RWPE2 (cell line): ENCODE measurements at regions not wholly inside any gene's neighbourhood (a gene's known extent, or its start where the extent isn't known, plus 50 kb on each side); places are given as distances from the start of the nearest gene placed in this dataset.
A peak's percentile ranks its signal among the peaks of the same experiment; 100 is the strongest.

ENCODE experiments used
- ATAC-seq: fragments of 200-7000 bp; cut with Tn5 transposase; 3 replicates; pipeline ENCODE4 v1.9.1; 2021; ENCODE audit warnings: low read depth
- DNase-seq: peaks from one replicate; pipeline ENCODE4 v3.0.0-alpha.2; 2020; ENCODE audit warnings: low spot score
- H3K27ac ChIP-seq: fragments of 450-650 bp; 2 replicates; pipeline ENCODE4 v1.5.1; 2017; ENCODE audit warnings: mild to moderate bottlenecking; ENCODE audit not compliant: poor library complexity, severe bottlenecking
- H3K27me3 ChIP-seq: fragments of 250-450 bp; sonication (Bioruptor Pico); 2 replicates; pipeline ENCODE4 v1.5.1; 2021; ENCODE audit warnings: mild to moderate bottlenecking, moderate library complexity; ENCODE audit not compliant: insufficient read depth, poor library complexity, severe bottlenecking
- H3K36me3 ChIP-seq: fragments of 250-450 bp; sonication (Bioruptor Pico); 2 replicates; pipeline ENCODE4 v1.5.1; 2020; ENCODE audit warnings: low read depth, mild to moderate bottlenecking, moderate library complexity
- H3K4me1 ChIP-seq: fragments of 250-450 bp; sonication (Bioruptor Pico); 2 replicates; pipeline ENCODE4 v1.5.1; 2021; ENCODE audit warnings: mild to moderate bottlenecking, moderate library complexity; ENCODE audit not compliant: insufficient read depth, poor library complexity, severe bottlenecking
- H3K4me3 ChIP-seq: fragments of 250-450 bp; sonication (Bioruptor Pico); 2 replicates; pipeline ENCODE4 v1.5.1; 2021; ENCODE audit warnings: mild to moderate bottlenecking, moderate library complexity; ENCODE audit not compliant: severe bottlenecking
- H3K9me3 ChIP-seq: fragments of 250-450 bp; sonication (Bioruptor Pico); 2 replicates; pipeline ENCODE4 v1.5.1; 2021; ENCODE audit warnings: mild to moderate bottlenecking, moderate library complexity; ENCODE audit not compliant: severe bottlenecking
- CTCF ChIP-seq: fragments of 450-650 bp; IDR thresholded peaks from one replicate; pipeline ENCODE4 v1.5.1; 2017; ENCODE audit warnings: mild to moderate bottlenecking, moderate library complexity; ENCODE audit not compliant: poor library complexity, severe bottlenecking

GRCh38 chr1:177356674-177357435 lies 186.1 kb downstream of the BRINP2 start:
- H3K36me3 ChIP-seq: no peaks in the 10 kb centered on the region
- TF ChIP-seq CTCF: no peak
- DNase-seq: no peak
- no peaks in the 10 kb centered on the region for H3K4me1 ChIP-seq
- no peak overlapping the region for H3K4me3 ChIP-seq
- peaks cover 6% of the 10 kb centered on the region for H3K27me3 ChIP-seq
- H3K9me3 ChIP-seq: no peaks in the 10 kb centered on the region
- no peak overlapping the region for H3K27ac ChIP-seq
- no peak for ATAC-seq

DNA sequence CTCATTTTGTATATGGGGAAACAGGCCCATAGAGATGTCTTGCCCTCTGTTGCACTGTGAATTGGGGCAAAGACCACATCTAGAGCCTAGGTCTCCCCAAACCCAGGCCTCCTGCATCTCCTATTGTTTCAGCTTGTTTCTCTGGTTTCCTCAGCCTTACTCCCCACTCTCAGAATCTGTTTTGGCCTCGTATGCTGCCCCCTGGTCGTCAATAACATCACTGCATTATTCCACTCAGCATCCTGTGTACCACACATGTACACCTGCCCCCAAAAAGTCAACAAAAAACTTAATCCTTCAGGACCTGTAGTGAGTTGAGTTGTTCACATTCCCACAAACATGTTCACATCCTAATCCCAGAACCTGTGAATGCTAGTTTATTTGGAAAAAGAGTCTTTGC lies 184.8 kb downstream of the BRINP2 start:
- Histone ChIP-seq H3K4me1 (no peaks in the 10 kb centered on the region), H3K27me3 (peaks cover 6% of the 10 kb centered on the region), H3K36me3 (no peaks in the 10 kb centered on the region), H3K9me3 (no peaks in the 10 kb centered on the region), H3K27ac (no peak overlapping the region), H3K4me3 (no peak overlapping the region)
- peak; percentile 56 for TF ChIP-seq CTCF
- DNase-seq (no peak), ATAC-seq (peak; percentile 79; the same call in 1 of the 3 replicates)

DNA sequence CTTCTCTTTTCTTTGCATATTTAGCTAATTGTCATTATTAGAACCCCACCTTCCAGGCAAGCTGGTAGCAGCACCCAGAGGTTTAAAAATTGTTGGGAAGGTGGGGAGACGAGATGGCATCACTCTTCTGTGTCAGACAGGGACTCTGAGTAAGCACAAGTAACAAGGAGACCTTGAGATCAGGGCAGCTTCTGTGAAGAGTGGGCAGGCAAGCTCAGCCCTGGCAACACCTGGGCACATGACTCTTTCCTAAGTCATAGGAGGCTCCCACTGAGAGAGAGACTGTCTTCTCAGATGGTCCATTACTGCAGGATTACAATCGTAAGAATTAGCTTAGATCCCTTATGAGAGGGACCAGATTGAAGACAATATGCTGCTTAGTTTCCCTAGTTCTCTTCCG lies 183.5 kb downstream of the BRINP2 start:
- H3K9me3 ChIP-seq: no peaks in the 10 kb centered on the region
- H3K27me3 ChIP-seq: peaks cover 5% of the 10 kb centered on the region
- DNase-seq: no peak
- H3K27ac ChIP-seq: no peak overlapping the region
- no peaks in the 10 kb centered on the region for H3K36me3 ChIP-seq
- no peak for TF ChIP-seq CTCF
- ATAC-seq: no peak
- no peaks in the 10 kb centered on the region for H3K4me1 ChIP-seq
- H3K4me3 ChIP-seq: no peak overlapping the region

DNA sequence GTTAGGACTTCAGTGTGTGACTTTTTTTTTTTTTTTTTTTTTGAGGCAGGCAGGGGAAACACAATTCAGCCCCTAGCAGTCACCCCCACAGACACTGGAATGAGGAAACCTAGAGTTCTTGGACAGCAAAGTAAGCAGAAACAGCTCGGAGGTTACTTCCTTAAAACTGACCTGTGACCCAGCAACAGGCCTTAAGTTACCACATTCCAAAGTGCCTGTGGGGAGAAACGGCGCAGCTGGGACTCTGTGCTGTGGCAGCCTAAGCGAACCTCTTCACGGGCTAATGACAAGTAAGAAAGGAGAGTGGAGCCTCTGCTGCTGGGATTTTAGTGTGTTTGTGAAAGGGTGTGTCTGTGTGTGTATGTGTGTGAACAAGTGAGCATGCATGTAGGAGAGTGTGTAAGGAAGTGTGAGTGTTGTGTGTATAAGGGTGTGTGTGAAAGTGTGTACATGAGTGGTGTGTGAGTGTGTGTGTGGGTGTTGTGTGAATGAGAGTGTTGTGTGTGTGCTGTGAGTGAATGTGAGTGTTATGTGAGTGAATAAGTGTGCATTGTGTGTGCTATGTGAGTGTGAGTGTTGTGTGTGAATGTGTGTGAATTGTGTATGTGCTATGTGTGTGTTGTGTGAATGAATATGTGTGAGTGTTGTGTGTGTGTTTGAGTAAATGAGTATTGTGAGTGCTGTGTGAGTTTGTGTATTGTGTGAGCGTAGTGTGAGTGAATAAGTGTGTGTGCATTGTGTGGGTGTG lies 180.8 kb downstream of the BRINP2 start:
- no peak for DNase-seq
- no peak for TF ChIP-seq CTCF

DNA sequence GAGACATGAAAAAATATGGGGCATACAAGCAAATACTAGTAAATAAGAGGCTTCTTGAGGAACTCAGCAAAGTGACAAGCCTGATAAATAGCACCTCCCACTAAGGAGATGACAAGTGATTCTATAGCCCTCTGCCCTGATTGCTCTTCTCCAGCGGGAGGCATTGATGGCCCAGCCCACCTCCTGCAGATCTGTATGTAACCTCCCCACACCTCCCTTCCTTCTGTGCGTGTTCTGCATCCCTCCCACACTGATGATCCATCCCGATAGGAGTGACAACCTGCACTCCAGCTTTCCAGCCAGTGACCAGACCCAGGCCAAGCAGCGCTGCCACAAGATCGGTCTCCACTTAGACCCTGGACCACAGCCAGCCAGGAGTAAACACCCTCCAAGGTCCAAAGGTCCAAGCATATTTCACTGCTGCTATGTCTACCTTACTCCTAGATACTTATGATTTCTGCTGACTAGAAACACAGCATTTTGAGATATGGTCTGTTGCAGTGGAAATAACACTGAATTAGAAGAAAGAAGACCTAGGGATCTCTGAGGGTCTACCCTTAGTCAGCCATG lies 176.1 kb downstream of the BRINP2 start:
- Histone ChIP-seq H3K36me3 (no peaks in the 10 kb centered on the region), H3K4me3 (no peak overlapping the region), H3K4me1 (no peaks in the 10 kb centered on the region), H3K27me3 (no peaks in the 10 kb centered on the region), H3K9me3 (no peaks in the 10 kb centered on the region), H3K27ac (no peak overlapping the region)
- TF ChIP-seq CTCF: no peak
- ATAC-seq (no peak), DNase-seq (no peak)

More for the DNA sequence above, 180.8 kb downstream of the BRINP2 start:
- no peaks in the 10 kb centered on the region for H3K36me3 ChIP-seq
- H3K4me1 ChIP-seq: no peaks in the 10 kb centered on the region
- no peak overlapping the region for H3K4me3 ChIP-seq
- H3K27me3 ChIP-seq: no peaks in the 10 kb centered on the region
- ATAC-seq: no peak
- H3K9me3 ChIP-seq: no peaks in the 10 kb centered on the region
- H3K27ac ChIP-seq: no peak overlapping the region
